ENCODE measurements at regions not wholly inside any gene's neighbourhood (a gene's known extent, or its start where the extent isn't known, plus 50 kb on each side); places are given as distances from the start of the nearest gene placed in this dataset.

DNA sequence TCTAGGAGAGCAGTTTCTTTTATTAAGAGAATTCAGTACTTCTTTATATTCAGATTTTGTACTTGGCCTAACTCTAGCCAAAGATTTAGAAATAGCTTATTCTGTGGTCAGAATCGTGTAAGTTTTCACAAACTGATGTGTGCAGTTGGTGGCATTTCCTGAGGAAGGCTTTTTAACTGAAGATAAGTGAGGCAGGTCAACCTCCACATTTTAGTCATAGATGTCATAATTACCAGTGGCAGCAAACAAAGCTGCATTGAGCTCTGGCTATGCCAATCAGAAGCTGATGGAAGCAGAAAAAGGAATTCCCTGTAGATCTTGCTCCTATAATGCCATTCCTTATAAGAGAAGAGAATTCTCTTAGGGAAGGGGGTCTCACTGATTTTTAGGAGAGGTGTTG, 141.3 kb upstream of the SP8 start:
- no peak overlapping the region for H3K4me3 ChIP-seq
- H3K4me1 ChIP-seq, result no peaks in the 10 kb centered on the region
- H3K9me3 ChIP-seq, result no peaks in the 10 kb centered on the region
- H3K27me3 ChIP-seq, result no peaks in the 10 kb centered on the region
- 32 to 52% methylated on average over 1 of the region's 1 CpG for WGBS, 2 donors
- H3K36me3 ChIP-seq (replicated peaks in 1 of 2; ENCODE audit: insufficient read depth in 1 of 2, low read depth in 2 of 2), result no peaks in the 10 kb centered on the region
- intact Hi-C loops (cut with DNase I), result no loop called here
- ATAC-seq (no peak), DNase-seq (no peak)
- H3K27ac ChIP-seq, result no peak overlapping the region
- no peak for TF ChIP-seq POLR2A (IDR thresholded peaks at IDR 0.05)
- TF ChIP-seq, protein P1, sequence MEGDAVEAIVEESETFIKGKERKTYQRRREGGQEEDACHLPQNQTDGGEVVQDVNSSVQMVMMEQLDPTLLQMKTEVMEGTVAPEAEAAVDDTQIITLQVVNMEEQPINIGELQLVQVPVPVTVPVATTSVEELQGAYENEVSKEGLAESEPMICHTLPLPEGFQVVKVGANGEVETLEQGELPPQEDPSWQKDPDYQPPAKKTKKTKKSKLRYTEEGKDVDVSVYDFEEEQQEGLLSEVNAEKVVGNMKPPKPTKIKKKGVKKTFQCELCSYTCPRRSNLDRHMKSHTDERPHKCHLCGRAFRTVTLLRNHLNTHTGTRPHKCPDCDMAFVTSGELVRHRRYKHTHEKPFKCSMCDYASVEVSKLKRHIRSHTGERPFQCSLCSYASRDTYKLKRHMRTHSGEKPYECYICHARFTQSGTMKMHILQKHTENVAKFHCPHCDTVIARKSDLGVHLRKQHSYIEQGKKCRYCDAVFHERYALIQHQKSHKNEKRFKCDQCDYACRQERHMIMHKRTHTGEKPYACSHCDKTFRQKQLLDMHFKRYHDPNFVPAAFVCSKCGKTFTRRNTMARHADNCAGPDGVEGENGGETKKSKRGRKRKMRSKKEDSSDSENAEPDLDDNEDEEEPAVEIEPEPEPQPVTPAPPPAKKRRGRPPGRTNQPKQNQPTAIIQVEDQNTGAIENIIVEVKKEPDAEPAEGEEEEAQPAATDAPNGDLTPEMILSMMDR (IDR thresholded peaks at IDR 0.05), result no peak

DNA sequence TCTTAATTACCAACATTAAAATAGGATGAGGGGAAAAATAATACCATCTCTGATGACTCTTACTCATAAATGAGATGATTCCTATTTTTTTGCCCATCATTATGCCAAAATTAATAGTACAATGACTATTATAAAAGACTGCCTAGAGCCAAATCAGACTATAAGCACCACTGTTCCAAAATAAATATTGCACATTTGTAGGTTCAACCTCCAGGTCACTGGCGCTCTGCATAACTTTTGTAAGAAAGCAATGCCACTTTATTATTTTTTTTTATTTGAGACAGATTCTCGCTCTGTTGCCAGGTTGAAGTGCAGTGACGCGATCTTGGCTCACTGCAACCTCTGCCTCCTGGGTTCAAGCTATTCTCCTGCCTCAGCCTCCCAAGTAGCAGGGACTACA, 142.5 kb upstream of the SP8 start:
- Histone ChIP-seq H3K27me3 (no peaks in the 10 kb centered on the region), H3K27ac (no peak overlapping the region), H3K9me3 (no peaks in the 10 kb centered on the region), H3K4me3 (no peak overlapping the region), H3K36me3 (replicated peaks in 1 of 2; ENCODE audit: insufficient read depth in 1 of 2, low read depth in 2 of 2) (no peaks in the 10 kb centered on the region), H3K4me1 (no peaks in the 10 kb centered on the region)
- intact Hi-C loops (cut with DNase I), result no loop called here
- no peak for TF ChIP-seq POLR2A (IDR thresholded peaks at IDR 0.05)
- TF ChIP-seq, protein P1 (IDR thresholded peaks at IDR 0.05), result no peak
- WGBS, 2 donors, result 84 to 90% methylated on average over 4 of the region's 4 CpGs
- DNase-seq (no peak), ATAC-seq (no peak)

DNA sequence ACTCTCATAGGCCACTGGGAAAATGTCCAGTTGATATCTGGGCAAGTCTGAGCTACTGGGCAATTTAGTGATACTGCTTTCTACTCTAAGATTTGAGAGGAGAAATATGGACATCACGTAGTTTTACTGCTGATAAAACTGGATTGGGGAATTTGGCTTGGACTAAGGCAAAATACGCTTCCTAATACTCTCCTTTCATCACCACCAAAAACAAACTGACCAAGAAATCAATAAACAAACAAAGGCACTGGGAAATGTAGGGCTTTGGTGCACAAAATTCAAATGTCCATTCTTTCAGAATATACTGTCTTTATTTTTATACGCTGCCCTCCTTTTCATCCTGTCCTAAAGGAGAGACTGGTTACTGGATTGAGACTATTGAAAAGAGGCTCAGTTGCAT, 145.1 kb upstream of the SP8 start:
- Histone ChIP-seq H3K9me3 (no peaks in the 10 kb centered on the region), H3K27ac (no peak overlapping the region), H3K36me3 (replicated peaks in 1 of 2; ENCODE audit: insufficient read depth in 1 of 2, low read depth in 2 of 2) (no peaks in the 10 kb centered on the region), H3K4me1 (no peaks in the 10 kb centered on the region), H3K4me3 (no peak overlapping the region), H3K27me3 (no peaks in the 10 kb centered on the region)
- intact Hi-C loops (cut with DNase I), result no loop called here
- no peak for ATAC-seq
- WGBS, 2 donors, result 70 to 79% methylated on average over 3 of the region's 3 CpGs
- DNase-seq, result no peak
- no peak for TF ChIP-seq POLR2A (IDR thresholded peaks at IDR 0.05)
- TF ChIP-seq, protein P1 (IDR thresholded peaks at IDR 0.05), result no peak

DNA sequence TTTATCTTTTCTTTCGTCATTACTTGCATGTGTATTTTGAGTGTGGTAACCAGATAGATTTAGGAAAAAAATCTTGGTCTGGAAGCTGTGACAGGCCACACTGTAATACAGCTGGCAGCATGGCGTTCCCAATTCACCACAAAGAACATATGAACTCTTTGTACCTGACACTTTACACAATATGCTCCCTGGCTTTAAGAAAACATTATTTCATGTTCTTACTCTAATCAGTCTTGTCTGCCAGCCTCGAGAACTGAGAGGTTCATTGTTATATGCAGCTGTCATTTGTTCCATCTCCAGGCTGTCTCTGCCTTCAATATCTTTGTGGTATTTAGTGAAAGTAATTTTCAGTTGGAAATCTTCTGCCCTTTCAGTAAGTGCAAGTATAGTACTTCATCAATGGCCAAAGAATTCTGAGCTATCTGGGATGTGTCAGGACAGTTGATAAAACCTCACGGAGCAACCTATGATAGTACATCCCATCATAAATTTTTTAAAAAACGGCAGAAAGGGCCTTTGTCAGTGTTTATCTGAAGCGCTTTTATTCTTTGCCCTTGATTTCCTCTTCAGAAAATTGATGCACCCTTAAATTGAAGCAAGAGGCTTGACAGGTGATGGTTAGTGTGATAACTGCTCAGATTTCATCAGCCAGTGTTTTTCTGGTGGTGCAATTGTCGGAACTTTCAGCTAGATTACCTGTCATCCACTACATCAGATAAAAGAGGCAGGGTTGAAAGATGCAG, 146.3 kb upstream of the SP8 start:
- DNase-seq (no peak), ATAC-seq (no peak)
- Histone ChIP-seq H3K27ac (no peak overlapping the region), H3K4me1 (no peaks in the 10 kb centered on the region), H3K36me3 (replicated peaks in 1 of 2; ENCODE audit: insufficient read depth in 1 of 2, low read depth in 2 of 2) (no peaks in the 10 kb centered on the region), H3K4me3 (no peak overlapping the region), H3K27me3 (no peaks in the 10 kb centered on the region), H3K9me3 (no peaks in the 10 kb centered on the region)
- intact Hi-C loops (cut with DNase I), result no loop called here
- WGBS, 2 donors, result 57 to 59% methylated on average over 7 of the region's 7 CpGs
- TF ChIP-seq, protein P1 (IDR thresholded peaks at IDR 0.05), result no peak
- TF ChIP-seq POLR2A (IDR thresholded peaks at IDR 0.05), result no peak

DNA sequence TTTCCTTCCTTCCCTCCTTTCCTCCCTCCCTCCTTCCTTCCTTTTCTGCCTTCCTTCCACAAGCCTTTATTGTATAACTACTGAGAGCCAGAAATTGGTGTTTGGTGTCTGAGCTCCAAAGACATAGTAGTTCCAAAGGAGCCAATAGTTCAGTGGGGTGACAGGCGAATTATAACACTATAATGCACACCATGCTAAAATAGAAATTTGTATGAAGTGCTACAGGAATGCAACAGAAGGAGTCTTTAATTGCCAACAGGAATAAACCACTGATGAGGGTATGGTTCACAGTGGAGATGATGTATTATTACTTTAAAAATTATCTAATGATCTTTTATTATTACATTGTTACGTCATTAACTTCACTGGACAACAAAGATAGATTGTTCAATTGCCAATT, 158.8 kb upstream of the SP8 start:
- Histone ChIP-seq H3K36me3 (replicated peaks in 1 of 2; ENCODE audit: insufficient read depth in 1 of 2, low read depth in 2 of 2) (no peaks in the 10 kb centered on the region), H3K4me1 (no peaks in the 10 kb centered on the region), H3K27me3 (no peaks in the 10 kb centered on the region), H3K4me3 (no peak overlapping the region), H3K27ac (no peak overlapping the region), H3K9me3 (no peaks in the 10 kb centered on the region)
- intact Hi-C loops (cut with DNase I), result no loop called here
- TF ChIP-seq POLR2A (IDR thresholded peaks at IDR 0.05), result no peak
- TF ChIP-seq, protein P1 (IDR thresholded peaks at IDR 0.05), result no peak
- 21 to 30% methylated on average over 2 of the region's 2 CpGs for WGBS, 2 donors
- ATAC-seq (no peak), DNase-seq (no peak)
